ENCODE measurements at regions not wholly inside any gene's neighbourhood (a gene's known extent, or its start where the extent isn't known, plus 50 kb on each side); places are given as distances from the start of the nearest gene placed in this dataset.

GRCh38 chr11:37811349-37811748 is 1213.3 kb upstream of the RAG2 start:
- DNase-seq (ENCODE audit: low spot score), result no peak
- TF ChIP-seq CTCF (IDR thresholded peaks at IDR 0.05; ENCODE audit: borderline replicate concordance, control extremely low read depth, extremely low read depth, insufficient read depth, missing control alignments), result no peak
- in situ Hi-C loops (cut with MboI; ENCODE audit: low sequenced_read_pairs, unreplicated experiment), result no loop called here

- no peak for DNase-seq (ENCODE audit: low spot score)
- TF ChIP-seq CTCF (IDR thresholded peaks at IDR 0.05; ENCODE audit: borderline replicate concordance, control extremely low read depth, extremely low read depth, insufficient read depth, missing control alignments), result no peak
- in situ Hi-C loops (cut with MboI; ENCODE audit: low sequenced_read_pairs, unreplicated experiment), result no loop called here
Measured at GRCh38 chr11:37804666-37805065, 1206.6 kb upstream of the RAG2 start.

- TF ChIP-seq CTCF (IDR thresholded peaks at IDR 0.05; ENCODE audit: borderline replicate concordance, control extremely low read depth, extremely low read depth, insufficient read depth, missing control alignments), result no peak
- no peak for DNase-seq (ENCODE audit: low spot score)
- in situ Hi-C loops (cut with MboI; ENCODE audit: low sequenced_read_pairs, unreplicated experiment), result no loop called here
Measured at GRCh38 chr11:37788141-37788877, 1190.3 kb upstream of the RAG2 start.

GRCh38 chr11:37786214-37786755 is 1188.2 kb upstream of the RAG2 start:
- no peak for DNase-seq (ENCODE audit: low spot score)
- in situ Hi-C loops (cut with MboI; ENCODE audit: low sequenced_read_pairs, unreplicated experiment), result no loop called here
- no peak for TF ChIP-seq CTCF (IDR thresholded peaks at IDR 0.05; ENCODE audit: borderline replicate concordance, control extremely low read depth, extremely low read depth, insufficient read depth, missing control alignments)

DNA sequence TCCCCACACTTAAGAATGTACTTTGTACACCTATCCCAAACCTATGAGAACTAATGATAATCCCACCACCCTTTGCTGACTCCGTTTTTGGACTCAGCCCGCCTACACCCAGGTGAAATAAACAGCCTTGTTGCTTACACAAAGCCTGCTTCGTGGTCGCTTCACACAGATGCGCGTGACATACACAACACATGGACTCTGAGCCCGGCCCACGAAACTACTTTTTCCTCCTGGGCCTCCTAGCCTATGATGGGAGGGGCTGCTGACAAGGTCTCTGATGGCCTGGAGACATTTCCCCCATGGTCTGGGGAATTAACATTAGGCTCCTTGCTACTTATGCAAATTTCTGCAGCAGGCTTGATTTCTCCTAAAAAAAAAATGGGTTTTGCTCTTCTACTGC is 1176.4 kb upstream of the RAG2 start:
- DNase-seq (ENCODE audit: low spot score), result no peak
- no peak for TF ChIP-seq CTCF (IDR thresholded peaks at IDR 0.05; ENCODE audit: borderline replicate concordance, control extremely low read depth, extremely low read depth, insufficient read depth, missing control alignments)
- in situ Hi-C loops (cut with MboI; ENCODE audit: low sequenced_read_pairs, unreplicated experiment), result no loop called here

- in situ Hi-C loops (cut with MboI; ENCODE audit: low sequenced_read_pairs, unreplicated experiment), result no loop called here
- no peak for DNase-seq (ENCODE audit: low spot score)
- no peak for TF ChIP-seq CTCF (IDR thresholded peaks at IDR 0.05; ENCODE audit: borderline replicate concordance, control extremely low read depth, extremely low read depth, insufficient read depth, missing control alignments)
Measured at GRCh38 chr11:37770145-37770544, 1172.1 kb upstream of the RAG2 start.

Measured in GM13976 (cell line).